ENCODE measurements at regions not wholly inside any gene's neighbourhood (a gene's known extent, or its start where the extent isn't known, plus 50 kb on each side); places are given as distances from the start of the nearest gene placed in this dataset.

DNA sequence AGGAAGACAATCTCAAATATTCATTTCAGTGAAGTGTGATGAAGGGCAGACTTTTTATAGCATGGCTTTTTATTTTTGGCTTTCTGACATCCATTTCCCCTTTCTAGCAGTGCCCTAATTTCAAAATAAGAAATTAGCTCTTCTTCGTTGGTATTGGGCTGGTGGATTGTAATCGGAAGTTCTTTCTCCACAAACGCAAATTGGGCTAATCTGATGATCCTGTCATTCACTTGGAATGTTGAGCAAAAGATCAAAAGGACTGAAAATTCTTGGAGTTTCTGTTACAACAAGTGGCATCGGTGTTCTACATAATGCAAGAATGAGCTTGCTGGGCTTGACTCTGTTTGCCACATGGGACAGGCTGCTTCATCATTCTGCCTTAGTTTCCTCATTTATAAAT lies 1182.8 kb downstream of the FLRT2 start:
- no TSS peak for BruUV-seq (replicated peaks)
- Mint-ChIP-seq H3K4me1 (ENCODE audit: low read depth, unreplicated experiment) (peaks cover 30% of the 10 kb centered on the region), H3K36me3 (ENCODE audit: insufficient read depth, unreplicated experiment) (no peaks in the 10 kb centered on the region), H3K9me3 (ENCODE audit: low read depth, unreplicated experiment) (no peaks in the 10 kb centered on the region), H3K4me3 (ENCODE audit: low read depth, unreplicated experiment) (no peak overlapping the region), H3K27me3 (ENCODE audit: unreplicated experiment) (no peaks in the 10 kb centered on the region), H3K27ac (ENCODE audit: unreplicated experiment) (no peak overlapping the region)
- TF ChIP-seq CTCF (IDR thresholded peaks at IDR 0.05; ENCODE audit: unreplicated experiment) = no peak
- no peak for DNase-seq
- CTCF ChIA-PET = no interaction called here
- intact Hi-C loops (cut with micrococcal nuclease; ENCODE audit: unreplicated experiment) = no loop called here

GRCh38 chr14:86712176-86712575 lies 1182.2 kb downstream of the FLRT2 start:
- no peak for DNase-seq
- intact Hi-C loops (cut with micrococcal nuclease; ENCODE audit: unreplicated experiment) = no loop called here
- Mint-ChIP-seq H3K9me3 (ENCODE audit: low read depth, unreplicated experiment) (no peaks in the 10 kb centered on the region), H3K4me1 (ENCODE audit: low read depth, unreplicated experiment) (peaks cover 36% of the 10 kb centered on the region), H3K36me3 (ENCODE audit: insufficient read depth, unreplicated experiment) (no peaks in the 10 kb centered on the region), H3K27ac (ENCODE audit: unreplicated experiment) (no peak overlapping the region), H3K4me3 (ENCODE audit: low read depth, unreplicated experiment) (no peak overlapping the region), H3K27me3 (ENCODE audit: unreplicated experiment) (no peaks in the 10 kb centered on the region)
- no peak for TF ChIP-seq CTCF (IDR thresholded peaks at IDR 0.05; ENCODE audit: unreplicated experiment)
- no TSS peak for BruUV-seq (replicated peaks)
- CTCF ChIA-PET = no interaction called here

GRCh38 chr14:86708846-86709339 lies 1178.9 kb downstream of the FLRT2 start:
- intact Hi-C loops (cut with micrococcal nuclease; ENCODE audit: unreplicated experiment) = loop anchor here (5.0 kb wide), 3 partner anchors 68 to 227 kb away; no protein-coding TSS in a partner anchor
- Mint-ChIP-seq H3K4me3 (ENCODE audit: low read depth, unreplicated experiment) (peak overlapping the region; percentile 39), H3K4me1 (ENCODE audit: low read depth, unreplicated experiment) (peaks cover 40% of the 10 kb centered on the region), H3K27ac (ENCODE audit: unreplicated experiment) (peak overlapping the region; percentile 59), H3K9me3 (ENCODE audit: low read depth, unreplicated experiment) (no peaks in the 10 kb centered on the region), H3K27me3 (ENCODE audit: unreplicated experiment) (no peaks in the 10 kb centered on the region), H3K36me3 (ENCODE audit: insufficient read depth, unreplicated experiment) (no peaks in the 10 kb centered on the region)
- TF ChIP-seq CTCF (IDR thresholded peaks at IDR 0.05; ENCODE audit: unreplicated experiment) = no peak
- no TSS peak for BruUV-seq (replicated peaks)
- CTCF ChIA-PET = interaction anchor here (0.5 kb wide), 1 partner anchor 931 kb away, joined by 3 read pairs; no protein-coding TSS in a partner anchor
- DNase-seq = no peak

DNA sequence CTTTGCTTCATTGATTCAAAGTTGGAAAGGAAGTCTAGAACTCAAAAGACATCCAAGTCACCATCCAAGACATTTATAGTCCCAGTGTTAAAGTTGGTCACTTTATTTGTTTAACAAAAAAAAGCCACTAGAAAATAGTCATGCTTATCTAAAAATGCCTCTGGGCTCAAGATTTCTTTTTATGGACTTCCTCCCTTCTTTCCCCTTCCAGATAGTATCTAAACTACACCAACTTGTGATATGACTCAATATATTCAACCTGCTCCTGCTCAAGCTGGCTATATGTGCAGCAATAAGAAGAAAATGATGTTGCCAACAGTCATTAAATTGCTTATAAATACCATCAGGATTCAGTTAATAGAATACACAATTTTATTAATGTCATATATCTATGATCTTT lies 1177.1 kb downstream of the FLRT2 start:
- no peaks in the 10 kb centered on the region for H3K9me3 Mint-ChIP-seq (ENCODE audit: low read depth, unreplicated experiment)
- no peak overlapping the region for H3K4me3 Mint-ChIP-seq (ENCODE audit: low read depth, unreplicated experiment)
- no peak for DNase-seq
- intact Hi-C loops (cut with micrococcal nuclease; ENCODE audit: unreplicated experiment) = loop anchor here (5.0 kb wide), 3 partner anchors 70 to 225 kb away; no protein-coding TSS in a partner anchor
- H3K27ac Mint-ChIP-seq (ENCODE audit: unreplicated experiment) = peak overlapping the region; percentile 54
- CTCF ChIA-PET = no interaction called here
- H3K4me1 Mint-ChIP-seq (ENCODE audit: low read depth, unreplicated experiment) = peaks cover 28% of the 10 kb centered on the region
- no peaks in the 10 kb centered on the region for H3K27me3 Mint-ChIP-seq (ENCODE audit: unreplicated experiment)
- no peak for TF ChIP-seq CTCF (IDR thresholded peaks at IDR 0.05; ENCODE audit: unreplicated experiment)
- no peaks in the 10 kb centered on the region for H3K36me3 Mint-ChIP-seq (ENCODE audit: insufficient read depth, unreplicated experiment)
- BruUV-seq (replicated peaks) = no TSS peak

Data from Calu3 (cell line).